ENCODE measurements at regions not wholly inside any gene's neighbourhood (a gene's known extent, or its start where the extent isn't known, plus 50 kb on each side); places are given as distances from the start of the nearest gene placed in this dataset.
"Not testable (repeated sequence)": the region's sequence is repeated elsewhere in the genome, so short reads cannot be mapped to it uniquely, and the experiment has no call there.

GRCh38 chr3:80445641-80446040, 677.8 kb upstream of the ROBO1 start:
- DNase-seq: no peak

- DNase-seq: no peak
Measured at GRCh38 chr3:80445053-80445452, 677.3 kb upstream of the ROBO1 start.

DNA sequence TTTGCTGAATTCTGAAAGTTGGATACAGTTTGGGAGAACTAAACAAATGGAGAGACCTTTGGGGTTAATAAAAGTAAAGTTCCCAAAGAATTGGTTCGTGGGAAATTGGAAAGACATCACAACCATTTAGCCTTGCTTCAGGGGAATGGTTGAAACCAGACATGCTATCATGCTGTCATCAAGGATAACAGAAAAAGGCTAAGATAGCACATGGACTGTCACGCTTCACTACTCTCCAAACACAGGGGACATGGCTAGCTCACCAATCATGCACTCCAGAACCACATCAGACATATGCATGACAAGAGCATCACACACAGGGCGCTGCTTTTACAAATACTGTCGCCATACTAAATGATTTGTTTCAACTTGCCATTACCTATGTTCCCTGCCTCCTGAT, 671.7 kb upstream of the ROBO1 start:
- no peak for DNase-seq

GRCh38 chr3:80434366-80434765, 666.6 kb upstream of the ROBO1 start:
- DNase-seq: no peak

GRCh38 chr3:80424951-80425350, 657.2 kb upstream of the ROBO1 start:
- no peak for DNase-seq

- no peak for DNase-seq
Measured at GRCh38 chr3:80408030-80408721, 640.4 kb upstream of the ROBO1 start.

GRCh38 chr3:80405618-80406017, 637.8 kb upstream of the ROBO1 start:
- DNase-seq: no peak

DNA sequence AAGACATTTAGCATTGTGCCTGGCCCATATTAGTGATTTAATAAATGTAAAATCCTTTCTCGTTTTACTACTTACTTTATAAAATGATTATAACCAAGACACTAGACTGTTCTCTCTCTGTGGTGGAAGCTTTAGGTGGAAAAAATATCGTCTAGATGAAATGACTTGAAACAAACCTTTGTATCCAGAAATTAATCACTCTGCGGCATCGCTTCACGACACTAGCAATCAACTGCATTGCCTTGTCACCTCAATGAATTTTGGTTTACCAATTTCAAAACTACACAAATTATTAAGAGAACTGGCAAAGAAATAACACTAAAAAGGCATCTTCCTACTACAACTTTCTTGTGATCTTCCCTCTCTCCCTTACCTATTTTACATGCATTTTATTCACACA, 627.2 kb upstream of the ROBO1 start:
- no peak for DNase-seq

- no peak for DNase-seq
Measured at GRCh38 chr3:80391573-80391972, 623.8 kb upstream of the ROBO1 start.

GRCh38 chr3:80384811-80385210, 617.0 kb upstream of the ROBO1 start:
- DNase-seq: no peak

DNA sequence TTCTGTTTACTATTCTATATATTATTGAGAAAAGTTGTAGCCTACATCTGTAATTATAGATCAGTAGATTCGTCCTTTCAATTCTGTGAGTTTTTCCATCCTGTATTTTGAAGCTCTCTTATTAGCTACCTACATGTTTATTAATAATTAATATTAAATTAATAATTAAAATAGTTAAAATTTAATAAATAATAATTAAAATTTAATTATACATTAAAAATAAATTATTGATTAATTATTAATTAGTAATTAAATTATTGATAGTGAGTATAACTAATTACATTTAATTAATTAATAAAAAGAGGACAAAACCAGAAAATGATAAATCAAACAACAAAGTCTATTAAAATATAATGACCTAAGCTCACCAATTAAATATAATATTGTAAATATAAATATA, 606.6 kb upstream of the ROBO1 start:
- DNase-seq: no peak

DNA sequence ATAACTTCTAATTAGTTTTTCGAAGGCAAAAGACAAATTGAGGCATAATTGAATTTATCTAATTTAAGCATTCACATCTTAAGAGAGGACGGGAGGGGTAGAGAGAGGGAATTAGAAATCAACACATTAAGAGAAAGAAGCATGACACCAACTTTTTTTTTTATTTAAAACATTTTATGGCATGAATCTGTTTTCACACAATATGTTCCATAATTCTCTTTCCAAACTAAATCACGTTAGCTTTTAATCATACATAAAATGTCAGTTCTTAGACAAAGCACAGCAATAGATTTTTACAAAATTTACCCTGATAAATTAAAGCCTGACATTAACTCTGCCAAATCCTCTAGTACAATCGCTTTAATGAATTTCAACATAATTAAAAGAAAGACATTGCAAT, 600.8 kb upstream of the ROBO1 start:
- DNase-seq: no peak

DNA sequence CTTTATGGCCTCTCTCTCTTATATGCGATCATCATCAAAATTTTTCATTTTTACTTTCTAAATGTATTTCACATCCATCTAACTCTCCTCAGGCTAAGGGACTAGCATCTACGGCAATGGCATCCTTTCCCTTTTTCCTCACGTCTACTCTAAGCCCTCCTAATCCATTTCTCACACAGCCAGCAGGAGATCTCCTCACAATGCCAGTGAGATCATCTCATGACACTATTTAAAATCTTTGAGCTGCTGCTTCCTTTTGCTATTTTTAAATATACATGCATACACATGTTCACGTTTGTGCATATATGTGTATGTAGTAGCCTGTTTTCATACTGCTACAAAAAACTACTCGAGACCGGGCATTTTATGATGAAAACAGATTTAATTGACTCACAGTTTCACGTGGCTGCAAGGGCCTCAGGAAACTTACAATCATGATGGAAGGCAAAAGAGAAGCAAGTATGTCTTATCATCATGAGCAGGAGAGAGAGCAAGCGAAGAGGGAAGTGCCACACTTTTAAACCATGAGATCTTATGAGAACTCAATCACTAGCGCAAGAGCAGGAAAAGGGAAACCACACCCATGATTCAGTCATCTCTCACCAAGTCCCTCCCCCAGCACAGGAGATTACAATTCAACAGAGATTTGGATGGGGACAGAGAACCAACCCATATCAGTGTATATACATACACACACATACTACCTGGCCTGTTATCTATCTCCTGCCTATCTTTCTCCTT, 599.2 kb upstream of the ROBO1 start:
- no peak for DNase-seq

DNA sequence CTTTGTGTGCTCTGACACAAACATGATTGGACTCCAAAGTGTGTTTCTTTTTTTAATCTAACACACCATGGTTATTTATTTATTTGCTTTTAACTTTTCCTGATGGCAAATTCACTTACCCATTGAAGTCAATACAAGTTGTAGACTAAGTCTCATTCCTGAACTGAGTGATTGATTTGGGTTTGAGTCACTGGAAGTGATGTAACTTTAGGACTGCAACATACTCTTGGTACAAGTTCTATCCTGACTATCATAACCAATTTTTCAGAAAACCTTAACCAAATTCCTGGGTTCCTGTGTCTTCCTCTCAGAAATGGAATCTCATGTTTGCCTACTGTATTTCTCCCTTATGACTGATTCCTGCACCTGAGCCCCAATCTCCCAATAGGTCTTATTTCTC, 590.0 kb upstream of the ROBO1 start:
- DNase-seq: no peak

- no peak for DNase-seq
Measured at GRCh38 chr3:80355144-80355543, 587.3 kb upstream of the ROBO1 start.

DNA sequence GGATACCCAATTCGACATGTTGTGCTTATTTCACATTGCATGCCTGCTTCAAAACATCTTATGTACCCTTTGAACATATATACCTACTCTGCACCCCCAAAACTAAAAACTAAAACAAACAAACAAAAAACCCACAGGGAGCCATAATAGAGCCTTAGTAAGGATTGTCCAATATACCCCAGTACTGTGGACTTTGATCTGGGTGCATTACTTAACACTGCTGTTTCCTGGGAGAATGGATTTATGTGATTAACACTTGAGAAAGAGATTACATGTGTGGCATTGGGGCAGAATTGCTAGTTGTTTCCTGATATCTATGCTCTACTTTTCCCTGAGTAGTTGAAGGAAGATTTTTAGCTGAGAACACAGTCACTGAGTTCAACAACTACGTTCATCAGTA, 583.4 kb upstream of the ROBO1 start:
- DNase-seq: no peak

DNA sequence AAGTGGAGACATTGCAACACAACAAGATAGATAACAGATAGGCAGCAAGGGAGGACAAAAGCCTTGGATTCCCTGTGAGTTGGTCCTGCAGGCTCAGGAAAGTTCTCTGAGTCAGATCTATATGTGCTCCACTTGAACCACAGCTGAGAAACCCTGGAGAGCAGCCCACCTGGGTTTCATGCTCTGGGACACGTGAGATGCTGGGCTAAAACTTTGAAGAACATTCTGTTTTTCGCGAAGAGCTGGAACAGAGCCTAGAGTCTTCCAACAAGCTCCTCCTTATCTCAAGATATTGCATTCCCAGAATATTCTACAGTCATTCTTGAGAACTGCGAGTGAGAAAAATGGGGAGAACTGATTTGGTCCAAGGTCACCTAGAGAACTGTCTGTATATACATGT, 583.0 kb upstream of the ROBO1 start:
- no peak for DNase-seq

- no peak for DNase-seq
Measured at GRCh38 chr3:80338366-80338765, 570.6 kb upstream of the ROBO1 start.

DNA sequence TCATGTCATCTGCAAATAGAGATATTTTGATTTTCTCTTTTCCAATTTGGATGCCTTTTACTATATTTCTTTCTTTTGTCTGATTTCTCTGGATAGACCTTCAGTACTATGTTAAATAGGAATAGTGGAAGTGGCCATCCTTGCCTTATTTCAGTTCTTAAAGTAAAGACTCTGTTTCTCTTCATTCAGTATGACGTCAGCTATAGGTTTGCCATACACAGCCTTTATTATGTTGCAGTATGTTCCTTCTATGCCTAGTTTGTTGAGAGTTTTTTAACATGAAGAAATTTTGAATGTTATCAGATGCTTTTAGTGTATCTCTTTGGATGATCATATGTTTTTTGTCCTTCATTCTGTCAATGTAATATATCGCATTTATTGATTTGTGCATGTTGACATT, 566.7 kb upstream of the ROBO1 start:
- no peak for DNase-seq

DNA sequence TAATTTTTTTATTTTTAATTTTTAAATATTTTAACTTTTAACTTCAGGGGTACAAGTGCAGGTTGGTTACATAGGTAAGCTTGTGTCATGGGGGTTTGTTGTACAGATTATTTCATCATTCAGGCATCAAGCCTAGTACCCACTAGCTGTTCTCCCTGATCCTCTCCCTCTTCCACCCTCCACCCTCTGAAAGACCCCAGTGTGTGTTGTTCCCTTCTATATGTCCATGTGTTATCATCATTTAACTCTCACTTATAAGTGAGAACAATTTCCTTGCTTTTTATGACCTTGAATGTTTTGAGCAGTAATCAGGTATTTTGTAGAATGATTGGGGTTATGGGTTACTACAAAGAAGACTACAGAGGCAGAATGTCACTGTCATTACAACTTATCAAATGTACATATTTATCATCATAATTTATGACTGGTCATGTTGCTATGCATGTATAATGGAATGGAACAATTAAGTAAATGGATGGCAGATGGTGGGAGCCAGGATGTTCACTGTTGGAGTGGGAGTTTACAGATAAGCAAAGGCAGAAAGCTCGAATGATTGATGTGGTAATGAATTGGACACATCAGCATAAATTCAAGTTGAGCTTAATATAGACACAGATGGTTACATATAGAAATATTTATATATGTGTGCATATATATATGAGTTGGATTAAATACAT, 563.8 kb upstream of the ROBO1 start:
- no peak for DNase-seq

DNA sequence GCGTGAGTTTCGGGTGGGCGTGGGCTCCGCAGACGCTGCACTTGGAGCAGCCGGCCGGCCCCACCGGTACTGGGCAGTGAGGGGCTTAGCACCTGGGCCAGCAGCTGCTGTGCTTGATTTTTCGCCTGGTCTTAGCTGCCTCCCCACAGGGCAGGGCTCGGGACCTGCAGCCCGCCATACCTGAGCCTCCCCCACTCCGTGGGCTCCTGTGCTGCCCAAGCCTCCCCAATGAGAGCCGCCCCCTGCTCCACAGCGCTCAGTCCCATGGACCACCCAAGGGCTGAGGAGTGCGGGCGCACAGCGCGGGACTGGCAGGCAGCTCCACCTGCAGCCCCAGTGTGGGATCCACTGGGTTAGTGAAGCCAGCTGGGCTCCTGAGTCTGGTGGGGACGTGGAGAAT, 546.7 kb upstream of the ROBO1 start:
- DNase-seq: not testable (repeated sequence)

GRCh38 chr3:80308637-80309036, 540.8 kb upstream of the ROBO1 start:
- DNase-seq: no peak

GRCh38 chr3:80307844-80308243, 540.0 kb upstream of the ROBO1 start:
- no peak for DNase-seq

DNA sequence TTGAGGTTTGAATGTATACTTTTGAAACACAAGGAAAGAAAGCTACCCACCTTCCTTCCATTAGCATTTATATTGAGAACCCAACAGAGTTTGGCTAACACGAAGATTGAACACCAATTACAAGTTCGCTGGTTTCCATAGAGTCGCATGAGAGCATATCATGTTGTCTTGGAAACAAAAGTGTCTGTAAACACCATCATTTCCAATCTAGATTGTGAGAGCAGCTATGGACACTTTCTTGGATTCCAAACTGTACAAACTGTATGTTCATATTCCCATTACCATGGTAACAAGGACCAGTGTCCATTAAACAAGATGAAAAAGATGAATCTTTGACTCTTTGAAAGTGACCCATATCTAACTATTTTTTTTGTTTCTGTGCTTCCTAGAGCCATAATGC, 529.9 kb upstream of the ROBO1 start:
- no peak for DNase-seq

Data from dermis blood vessel endothelial cell (primary cell).